ENCODE measurements at regions not wholly inside any gene's neighbourhood (a gene's known extent, or its start where the extent isn't known, plus 50 kb on each side); places are given as distances from the start of the nearest gene placed in this dataset.

- TF ChIP-seq, protein P1, sequence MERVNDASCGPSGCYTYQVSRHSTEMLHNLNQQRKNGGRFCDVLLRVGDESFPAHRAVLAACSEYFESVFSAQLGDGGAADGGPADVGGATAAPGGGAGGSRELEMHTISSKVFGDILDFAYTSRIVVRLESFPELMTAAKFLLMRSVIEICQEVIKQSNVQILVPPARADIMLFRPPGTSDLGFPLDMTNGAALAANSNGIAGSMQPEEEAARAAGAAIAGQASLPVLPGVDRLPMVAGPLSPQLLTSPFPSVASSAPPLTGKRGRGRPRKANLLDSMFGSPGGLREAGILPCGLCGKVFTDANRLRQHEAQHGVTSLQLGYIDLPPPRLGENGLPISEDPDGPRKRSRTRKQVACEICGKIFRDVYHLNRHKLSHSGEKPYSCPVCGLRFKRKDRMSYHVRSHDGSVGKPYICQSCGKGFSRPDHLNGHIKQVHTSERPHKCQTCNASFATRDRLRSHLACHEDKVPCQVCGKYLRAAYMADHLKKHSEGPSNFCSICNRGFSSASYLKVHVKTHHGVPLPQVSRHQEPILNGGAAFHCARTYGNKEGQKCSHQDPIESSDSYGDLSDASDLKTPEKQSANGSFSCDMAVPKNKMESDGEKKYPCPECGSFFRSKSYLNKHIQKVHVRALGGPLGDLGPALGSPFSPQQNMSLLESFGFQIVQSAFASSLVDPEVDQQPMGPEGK (CRISPR knock-in tag; IDR thresholded peaks at IDR 0.05; ENCODE audit: borderline replicate concordance), result no peak
- TF ChIP-seq GLIS3 (CRISPR knock-in tag; IDR thresholded peaks at IDR 0.05) (no peak), TSHZ2 (CRISPR knock-in tag; IDR thresholded peaks at IDR 0.05) (no peak), ZFP30 (CRISPR knock-in tag; IDR thresholded peaks at IDR 0.05) (no peak)
These were observed 518.6 kb downstream of the TFAP2B start (continued) for GRCh38 chr6:51337277-51337676.

GRCh38 chr6:51339108-51339507 is 520.4 kb downstream of the TFAP2B start:
- no peak for TF ChIP-seq OSR1 (CRISPR knock-in tag; IDR thresholded peaks at IDR 0.05)
- TF ChIP-seq ARNTL (CRISPR knock-in tag; IDR thresholded peaks at IDR 0.05; ENCODE audit: borderline replicate concordance, low read depth), result no peak
- TF ChIP-seq ZC3H10 (CRISPR knock-in tag; IDR thresholded peaks at IDR 0.05), result no peak
- no peak for TF ChIP-seq CSDC2 (CRISPR knock-in tag; IDR thresholded peaks at IDR 0.05)
- no peak for TF ChIP-seq TCF4 (CRISPR knock-in tag; IDR thresholded peaks at IDR 0.05; ENCODE audit: borderline replicate concordance)
- no peak for TF ChIP-seq ZFP30 (CRISPR knock-in tag; IDR thresholded peaks at IDR 0.05)
- TF ChIP-seq CREB5 (CRISPR knock-in tag; IDR thresholded peaks at IDR 0.05; ENCODE audit: low read depth), result no peak
- TF ChIP-seq ESRRG (CRISPR knock-in tag; IDR thresholded peaks at IDR 0.05), result no peak
- ATAC-seq, result no peak

DNA sequence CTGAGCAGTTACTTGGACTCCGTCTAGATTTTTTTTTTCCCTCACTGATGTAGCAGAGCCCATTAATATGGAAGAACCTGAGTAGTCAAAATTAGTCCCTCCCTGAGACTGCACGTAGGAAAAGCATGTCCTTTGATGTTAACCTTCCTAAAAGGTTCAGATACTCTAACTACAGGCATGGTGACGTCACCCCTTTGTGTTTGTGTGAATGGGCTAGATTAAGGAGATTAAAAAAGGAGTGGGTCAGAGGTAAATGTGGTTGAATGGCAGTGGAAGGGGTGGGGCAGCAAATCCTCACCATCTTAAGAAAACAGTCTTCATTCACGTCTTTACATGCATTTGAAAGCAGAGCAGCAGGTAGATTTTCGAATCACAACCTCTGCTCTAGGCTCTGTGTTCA is 521.1 kb downstream of the TFAP2B start:
- no peak for ATAC-seq
- no peak for TF ChIP-seq GLIS3 (CRISPR knock-in tag; IDR thresholded peaks at IDR 0.05)

- ATAC-seq, result no peak
- TF ChIP-seq ZNF70 (CRISPR knock-in tag; IDR thresholded peaks at IDR 0.05) (no peak), TSHZ2 (CRISPR knock-in tag; IDR thresholded peaks at IDR 0.05) (no peak), ISL1 (CRISPR knock-in tag; IDR thresholded peaks at IDR 0.05) (no peak), SNAI2 (CRISPR knock-in tag; IDR thresholded peaks at IDR 0.05) (no peak), CSRNP3 (CRISPR knock-in tag; IDR thresholded peaks at IDR 0.05) (no peak)
- TF ChIP-seq, protein P2, sequence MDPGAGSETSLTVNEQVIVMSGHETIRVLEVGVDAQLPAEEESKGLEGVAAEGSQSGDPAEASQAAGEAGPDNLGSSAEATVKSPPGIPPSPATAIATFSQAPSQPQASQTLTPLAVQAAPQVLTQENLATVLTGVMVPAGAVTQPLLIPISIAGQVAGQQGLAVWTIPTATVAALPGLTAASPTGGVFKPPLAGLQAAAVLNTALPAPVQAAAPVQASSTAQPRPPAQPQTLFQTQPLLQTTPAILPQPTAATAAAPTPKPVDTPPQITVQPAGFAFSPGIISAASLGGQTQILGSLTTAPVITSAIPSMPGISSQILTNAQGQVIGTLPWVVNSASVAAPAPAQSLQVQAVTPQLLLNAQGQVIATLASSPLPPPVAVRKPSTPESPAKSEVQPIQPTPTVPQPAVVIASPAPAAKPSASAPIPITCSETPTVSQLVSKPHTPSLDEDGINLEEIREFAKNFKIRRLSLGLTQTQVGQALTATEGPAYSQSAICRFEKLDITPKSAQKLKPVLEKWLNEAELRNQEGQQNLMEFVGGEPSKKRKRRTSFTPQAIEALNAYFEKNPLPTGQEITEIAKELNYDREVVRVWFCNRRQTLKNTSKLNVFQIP (CRISPR knock-in tag; IDR thresholded peaks at IDR 0.05; ENCODE audit: borderline replicate concordance, low read depth), result no peak
These were observed 523.7 kb downstream of the TFAP2B start for GRCh38 chr6:51342393-51342792.

Data from SK-N-SH treated with all-trans-retinoic acid at 6 μM for 48 hours (cell line).